ENCODE measurements at regions not wholly inside any gene's neighbourhood (a gene's known extent, or its start where the extent isn't known, plus 50 kb on each side); places are given as distances from the start of the nearest gene placed in this dataset.

GRCh38 chr10:131513445-131513844, 201.9 kb upstream of the TCERG1L start:
- no peak for DNase-seq
- Histone ChIP-seq H2BK120ac (ENCODE audit: low read depth, low read length, poor library complexity, severe bottlenecking) (no peak overlapping the region), H3K9me3 (ENCODE audit: control insufficient read depth, low read depth, low read length) (peaks cover 21% of the 10 kb centered on the region), H3K27me3 (ENCODE audit: insufficient read depth, low read length) (no peaks in the 10 kb centered on the region), H4K20me1 (ENCODE audit: control insufficient read depth, insufficient read depth, insufficient read length) (no peaks in the 10 kb centered on the region), H3K4me1 (ENCODE audit: insufficient read depth, low read length) (no peaks in the 10 kb centered on the region; the same call in 1 of the 2 replicates), H3K56ac (ENCODE audit: insufficient read length, low read depth, low read length) (no peak overlapping the region), H2AK5ac (ENCODE audit: insufficient read length, low read length) (no peak overlapping the region), H3K79me2 (ENCODE audit: insufficient read depth, low read length) (no peaks in the 10 kb centered on the region), H3T11ph (ENCODE audit: low read length) (no peak overlapping the region), H3K14ac (ENCODE audit: insufficient read depth, low read length) (no peak overlapping the region), H3K4ac (ENCODE audit: low read depth, low read length) (no peak overlapping the region), H4K8ac (replicated peaks; ENCODE audit: insufficient read length, low read depth, low read length) (no peak overlapping the region), H3K18ac (ENCODE audit: insufficient read length, low read depth, low read length) (no peak overlapping the region), H2BK5ac (ENCODE audit: insufficient read length, low read length) (no peak overlapping the region), H4K91ac (ENCODE audit: insufficient read length, low read depth, low read length) (no peak overlapping the region), H3K27ac (ENCODE audit: insufficient read length, low read depth, low read length) (no peak overlapping the region), H3K4me2 (ENCODE audit: insufficient read depth, insufficient read length, low read length) (no peak overlapping the region), H3K9ac (ENCODE audit: extremely low read depth, insufficient read length, low read length) (no peak overlapping the region), H2BK12ac (ENCODE audit: insufficient read length, low read depth, low read length) (no peak overlapping the region), H2BK15ac (ENCODE audit: low read depth, low read length) (no peak overlapping the region), H4K5ac (ENCODE audit: insufficient read length, low read depth, low read length) (no peak overlapping the region), H2AFZ (ENCODE audit: low read length) (no peak overlapping the region), H3K23ac (ENCODE audit: insufficient read length, low read depth, low read length) (no peak overlapping the region), H3K79me1 (ENCODE audit: insufficient read depth, low read depth, low read length, poor library complexity, severe bottlenecking) (no peaks in the 10 kb centered on the region), H3K23me2 (ENCODE audit: insufficient read length, low read depth, low read length, poor library complexity, severe bottlenecking) (no peaks in the 10 kb centered on the region), H2BK20ac (ENCODE audit: low read depth, low read length, poor library complexity, severe bottlenecking) (no peak overlapping the region)
- Mint-ChIP-seq H3K27me3 (ENCODE audit: low read depth) (peaks cover 43% of the 10 kb centered on the region), H3K27ac (no peak overlapping the region), H3K9me3 (peaks cover 24 to 26% of the 10 kb centered on the region in 2 experiments), H3K4me3 (no peak overlapping the region; a peak in 1 of 5 replicates), H3K36me3 (ENCODE audit: insufficient read depth in 1 of 3, low read depth in 3 of 3) (peaks cover 8 to 16% (median 9%) of the 10 kb centered on the region in 3 experiments; a peak in 6 of 7 replicates), H3K4me1 (peaks cover 21 to 29% of the 10 kb centered on the region in 2 experiments)
- WGBS (ENCODE audit: extremely low coverage, insufficient read length, low lambda C conversion rate): no CpG with 5 or more reads among the region's 4 CpGs
- TF ChIP-seq CTCF (conservative IDR thresholded peaks at IDR 0.05): no peak
